H9 (cell line): ENCODE measurements at regions not wholly inside any gene's neighbourhood (a gene's known extent, or its start where the extent isn't known, plus 50 kb on each side); places are given as distances from the start of the nearest gene placed in this dataset.

Experiments
- DNase-seq: peaks from one replicate; pipeline ENCODE4 v3.0.0-alpha.2; 2017
- H2AFZ ChIP-seq: one replicate; pipeline ENCODE4 v1.6.1; 2013; ENCODE audit warnings: mild to moderate bottlenecking, low read length, control low read depth, moderate library complexity
- H2AK5ac ChIP-seq: 2 replicates; pipeline ENCODE4 v1.6.1; 2013; ENCODE audit warnings: low read length, control low read depth, mixed read lengths; ENCODE audit not compliant: insufficient read length
- H2BK120ac ChIP-seq: one replicate; pipeline ENCODE4 v1.6.1; 2013; ENCODE audit warnings: low read depth, mild to moderate bottlenecking, low read length, control low read depth, inconsistent platforms; ENCODE audit not compliant: poor library complexity, severe bottlenecking
- H2BK12ac ChIP-seq: 2 replicates; pipeline ENCODE4 v1.6.1; 2013; ENCODE audit warnings: low read length, control low read depth, mixed read lengths, low read depth; ENCODE audit not compliant: insufficient read length
- H2BK15ac ChIP-seq: 2 replicates; pipeline ENCODE4 v1.6.1; 2013; ENCODE audit warnings: low read depth, low read length, control low read depth
- H2BK20ac ChIP-seq: one replicate; pipeline ENCODE4 v1.6.1; 2013; ENCODE audit warnings: low read depth, mild to moderate bottlenecking, low read length, control low read depth, inconsistent platforms; ENCODE audit not compliant: poor library complexity, severe bottlenecking
- H2BK5ac ChIP-seq: 2 replicates; pipeline ENCODE4 v1.6.1; 2013; ENCODE audit warnings: low read length, control low read depth, mixed read lengths; ENCODE audit not compliant: insufficient read length
- H3K14ac ChIP-seq: 2 replicates; pipeline ENCODE4 v1.6.1; 2013; ENCODE audit warnings: low read length, control low read depth; ENCODE audit not compliant: insufficient read depth
- H3K18ac ChIP-seq: 2 replicates; pipeline ENCODE4 v1.6.1; 2013; ENCODE audit warnings: low read depth, mild to moderate bottlenecking, mixed read lengths, low read length, control low read depth; ENCODE audit not compliant: insufficient read length
- H3K23ac ChIP-seq: 2 replicates; pipeline ENCODE4 v1.6.1; 2013; ENCODE audit warnings: low read length, control low read depth, mixed read lengths, low read depth; ENCODE audit not compliant: insufficient read length
- H3K23me2 ChIP-seq: 2 replicates; pipeline ENCODE4 v1.6.1; 2013; ENCODE audit warnings: low read depth, mild to moderate bottlenecking, mixed read lengths, low read length, control low read depth; ENCODE audit not compliant: insufficient read length, poor library complexity, severe bottlenecking
- H3K27ac ChIP-seq: 2 replicates; pipeline ENCODE4 v1.5.1; 2013; ENCODE audit warnings: low read length, control low read depth, mixed read lengths, low read depth; ENCODE audit not compliant: insufficient read length
- H3K27me3 ChIP-seq: 2 replicates; pipeline ENCODE4 v1.6.1; 2013; ENCODE audit warnings: low read length, control low read depth, inconsistent platforms; ENCODE audit not compliant: insufficient read depth
- H3K4ac ChIP-seq: 2 replicates; pipeline ENCODE4 v1.6.1; 2013; ENCODE audit warnings: low read depth, mild to moderate bottlenecking, control low read depth, inconsistent platforms, low read length, moderate library complexity
- H3K4me1 ChIP-seq: 2 replicates; pipeline ENCODE4 v1.6.1; 2013; ENCODE audit warnings: low read length, control low read depth, inconsistent platforms; ENCODE audit not compliant: insufficient read depth
- H3K4me2 ChIP-seq: 2 replicates; pipeline ENCODE4 v1.6.1; 2013; ENCODE audit warnings: low read length, control low read depth, mixed read lengths; ENCODE audit not compliant: insufficient read length, insufficient read depth
- H3K56ac ChIP-seq: 2 replicates; pipeline ENCODE4 v1.6.1; 2013; ENCODE audit warnings: low read depth, mild to moderate bottlenecking, mixed read lengths, low read length, control low read depth; ENCODE audit not compliant: insufficient read length
- H3K79me1 ChIP-seq: 2 replicates; pipeline ENCODE4 v1.6.1; 2013; ENCODE audit warnings: low read depth, mild to moderate bottlenecking, moderate library complexity, low read length, control low read depth, inconsistent platforms; ENCODE audit not compliant: insufficient read depth, poor library complexity, severe bottlenecking
- H3K79me2 ChIP-seq: 2 replicates; pipeline ENCODE4 v1.6.1; 2013; ENCODE audit warnings: low read length, control low read depth, inconsistent platforms; ENCODE audit not compliant: insufficient read depth
- H3K9ac ChIP-seq: 2 replicates; pipeline ENCODE4 v1.6.1; 2013; ENCODE audit warnings: low read length, control low read depth, mixed read lengths; ENCODE audit not compliant: insufficient read length; ENCODE audit errors: extremely low read depth
- H3K9me3 ChIP-seq: one replicate; pipeline ENCODE4 v1.6.1; 2013; ENCODE audit warnings: low read depth, low read length, inconsistent platforms; ENCODE audit not compliant: control insufficient read depth
- H3T11ph ChIP-seq: one replicate; pipeline ENCODE4 v1.6.1; 2013; ENCODE audit warnings: mild to moderate bottlenecking, low read length, control low read depth, inconsistent platforms
- H4K20me1 ChIP-seq: one replicate; pipeline ENCODE4 v1.6.1; 2013; ENCODE audit not compliant: control insufficient read depth, insufficient read length, insufficient read depth
- H4K5ac ChIP-seq: 2 replicates; pipeline ENCODE4 v1.6.1; 2013; ENCODE audit warnings: low read depth, mild to moderate bottlenecking, mixed read lengths, low read length, control low read depth; ENCODE audit not compliant: insufficient read length
- H4K8ac ChIP-seq: replicated peaks from 2 replicates; pipeline ENCODE4 v1.6.1; 2013; ENCODE audit warnings: low read length, control low read depth, mixed read lengths, low read depth; ENCODE audit not compliant: insufficient read length
- H4K91ac ChIP-seq: 2 replicates; pipeline ENCODE4 v1.6.1; 2013; ENCODE audit warnings: low read depth, mild to moderate bottlenecking, moderate library complexity, mixed read lengths, low read length, control low read depth; ENCODE audit not compliant: insufficient read length
- H3K27ac Mint-ChIP-seq, 3 experiments: 2 replicates in 2 of 3; 3 replicates in 1 of 3; pipeline ENCODE4 v1.8.0; 2020 to 2021; ENCODE audit warnings: mixed read lengths in 3 of 3, mild to moderate bottlenecking in 1 of 3, moderate library complexity in 1 of 3
- H3K27me3 Mint-ChIP-seq: 2 replicates; pipeline ENCODE4 v1.8.0; 2021; ENCODE audit warnings: low read depth, mild to moderate bottlenecking, moderate library complexity, mixed read lengths
- H3K36me3 Mint-ChIP-seq, 3 experiments: 2 replicates in 2 of 3; 3 replicates in 1 of 3; pipeline ENCODE4 v1.8.0; 2020 to 2021; ENCODE audit warnings: low read depth in 3 of 3, mixed read lengths in 3 of 3; ENCODE audit not compliant: insufficient read depth in 1 of 3
- H3K4me1 Mint-ChIP-seq, 2 experiments: 2 replicates each; pipeline ENCODE4 v1.8.0; 2020; ENCODE audit warnings: mixed read lengths in 2 of 2
- H3K4me3 Mint-ChIP-seq, 2 experiments: 2 replicates in 1 of 2; 3 replicates in 1 of 2; pipeline ENCODE4 v1.8.0; 2020 to 2021; ENCODE audit warnings: mild to moderate bottlenecking in 2 of 2, mixed read lengths in 2 of 2, moderate library complexity in 1 of 2
- H3K9me3 Mint-ChIP-seq, 2 experiments: 2 replicates in 1 of 2; 3 replicates in 1 of 2; pipeline ENCODE4 v1.8.0; 2020; ENCODE audit warnings: mild to moderate bottlenecking in 2 of 2, mixed read lengths in 2 of 2, moderate library complexity in 1 of 2
- CTCF ChIP-seq: fragments of 200-600 bp; sonication (generic); conservative IDR thresholded peaks from 3 replicates; pipeline ENCODE4 v1.8.0; 2021; ENCODE audit warnings: antibody characterized with exemption, mild to moderate bottlenecking
- WGBS: extraction: QIAGEN DNeasy Blood & Tissue Kit; methylation state at CpG from one replicate; pipeline ENCODE4 v1.1.7; 2013; ENCODE audit warnings: missing lambda C conversion rate, low lambda C conversion rate, mixed read lengths; ENCODE audit not compliant: insufficient read length; ENCODE audit errors: extremely low coverage; 5-methylcytosine and 5-hydroxymethylcytosine counted together

- H3K4me2 ChIP-seq, result no peak overlapping the region
- H4K20me1 ChIP-seq, result no peaks in the 10 kb centered on the region
- peaks cover 0 to 2% of the 10 kb centered on the region in 2 experiments; a peak in 3 of 5 replicates for H3K9me3 Mint-ChIP-seq
- TF ChIP-seq CTCF, result no peak
- no peak overlapping the region for H4K5ac ChIP-seq
- no peak overlapping the region for H2AFZ ChIP-seq
- H3K4me1 Mint-ChIP-seq, result peaks cover 1 to 2% of the 10 kb centered on the region in 2 experiments
- H3K27me3 Mint-ChIP-seq, result no peaks in the 10 kb centered on the region; the same call in 1 of the 2 replicates
- H3K14ac ChIP-seq, result no peak overlapping the region
- H3K56ac ChIP-seq, result no peak overlapping the region
- no peaks in the 10 kb centered on the region for H3K79me2 ChIP-seq
- no peaks in the 10 kb centered on the region for H3K9me3 ChIP-seq
- H2AK5ac ChIP-seq, result no peak overlapping the region
- no peaks in the 10 kb centered on the region for H3K27me3 ChIP-seq
- no peak for DNase-seq
- no peak overlapping the region for H3T11ph ChIP-seq
- H3K23ac ChIP-seq, result no peak overlapping the region
- H3K9ac ChIP-seq, result no peak overlapping the region
- no peak overlapping the region for H2BK20ac ChIP-seq
- no peak overlapping the region for H3K18ac ChIP-seq
- no peak overlapping the region for H3K27ac ChIP-seq
- no peak overlapping the region for H2BK12ac ChIP-seq
- H3K27ac Mint-ChIP-seq, result no peak overlapping the region
- no peaks in the 10 kb centered on the region for H3K79me1 ChIP-seq
- WGBS, result 100% methylated on average over 5 of the region's 8 CpGs
- H4K91ac ChIP-seq, result no peak overlapping the region
- no peak overlapping the region for H3K4me3 Mint-ChIP-seq
- no peak overlapping the region for H3K4ac ChIP-seq
- H3K36me3 Mint-ChIP-seq, result no peaks in the 10 kb centered on the region
- H2BK120ac ChIP-seq, result no peak overlapping the region
- H3K4me1 ChIP-seq, result no peaks in the 10 kb centered on the region
- no peak overlapping the region for H2BK5ac ChIP-seq
- no peak overlapping the region for H2BK15ac ChIP-seq
- no peaks in the 10 kb centered on the region for H3K23me2 ChIP-seq
- H4K8ac ChIP-seq, result no peak overlapping the region
Observed at GRCh38 chr2:128584296-128584890, 265.7 kb upstream of the HS6ST1 start.
